Peyer's patch (tissue), 4 donors: ENCODE measurements at regions not wholly inside any gene's neighbourhood (a gene's known extent, or its start where the extent isn't known, plus 50 kb on each side); places are given as distances from the start of the nearest gene placed in this dataset.

Experiments
- DNase-seq, 3 donors: peaks; one replicate each; pipeline ENCODE4 v3.0.0-alpha.2; 2017 to 2019
- H3K27ac ChIP-seq, 4 donors: fragments of 200-600 bp; sonication (generic); one replicate each; pipeline ENCODE4 v1.5.1; 2016 to 2019
- H3K27me3 ChIP-seq, 2 donors: fragments of 200-600 bp; sonication (generic); one replicate each; pipeline ENCODE4 v1.5.1; 2019
- H3K36me3 ChIP-seq, 3 donors: fragments of 200-600 bp; sonication (generic); one replicate each; pipeline ENCODE4 v1.5.1; 2016 to 2019
- H3K4me1 ChIP-seq, 4 donors: fragments of 200-600 bp; sonication (generic); one replicate each; pipeline ENCODE4 v1.5.1; 2016 to 2019
- H3K4me3 ChIP-seq, 4 donors: fragments of 200-600 bp; sonication (generic); 1 replicate in 3 of 4; 2 replicates in 1 of 4; pipeline ENCODE4 v1.5.1; 2016 to 2019; ENCODE audit warnings: mild to moderate bottlenecking in 1 of 4
- H3K9me3 ChIP-seq, 4 donors: fragments of 200-600 bp; sonication (generic); one replicate each; pipeline ENCODE4 v1.5.1; 2016 to 2019; ENCODE audit warnings: mild to moderate bottlenecking in 1 of 4
- POLR2A ChIP-seq, 2 donors: fragments of 450-650 bp; IDR thresholded peaks; one replicate each; pipeline ENCODE4 v1.5.1; 2017; ENCODE audit warnings: antibody characterized with exemption in 2 of 2, mild to moderate bottlenecking in 2 of 2, moderate library complexity in 2 of 2
- TF ChIP-seq, protein P1 (sequence below), 6 experiments: fragments of 450-650 bp in 4 of 6; fragments of 200-600 bp in 2 of 6; sonication (generic) in 1 of 6; IDR thresholded peaks; one replicate each; pipeline ENCODE4 v1.5.1; 2017 to 2019; ENCODE audit warnings: antibody characterized with exemption in 6 of 6, mild to moderate bottlenecking in 3 of 6, moderate library complexity in 1 of 6

DNA sequence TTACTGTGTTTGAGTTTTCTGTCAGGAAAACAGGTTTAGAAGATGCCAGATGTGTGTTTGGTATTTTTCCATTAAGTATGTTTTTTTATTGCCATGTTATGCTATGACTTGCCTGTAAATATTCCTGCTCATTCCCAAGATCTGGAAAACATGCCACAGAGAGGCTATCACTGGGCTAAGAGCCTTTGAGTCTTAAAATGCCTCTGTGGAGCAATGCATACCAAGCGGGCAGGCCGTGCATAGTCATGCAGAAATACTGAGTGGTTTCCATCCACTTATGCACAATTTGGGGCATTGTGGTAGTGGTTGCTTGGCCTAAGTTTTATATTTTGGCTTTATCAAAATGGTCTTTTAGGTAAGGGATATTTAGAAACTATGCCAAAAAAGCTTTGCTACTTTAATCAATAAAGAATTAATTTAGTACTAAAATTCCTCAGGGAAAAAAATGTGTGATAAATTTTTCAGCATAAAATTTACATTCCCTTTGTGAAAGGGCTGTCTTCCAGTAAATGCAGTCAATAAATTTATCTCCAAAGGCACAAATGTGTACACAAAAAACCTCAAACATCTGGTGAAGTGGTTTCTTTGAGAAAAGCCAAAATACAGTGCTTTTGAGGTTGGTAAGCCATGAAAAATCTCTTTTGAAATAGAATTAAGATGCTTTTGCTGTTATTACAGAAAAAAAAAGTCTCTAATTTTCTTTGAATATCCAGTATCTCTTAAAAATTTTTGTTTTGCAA lies 341.3 kb upstream of the FBXO33 start:
- Histone ChIP-seq H3K4me3 (no peak overlapping the region), H3K27me3 (no peaks in the 10 kb centered on the region), H3K36me3 (no peaks in the 10 kb centered on the region), H3K4me1 (no peaks in the 10 kb centered on the region), H3K9me3 (no peaks in the 10 kb centered on the region), H3K27ac (no peak overlapping the region)
- no peak for TF ChIP-seq POLR2A (IDR thresholded peaks at IDR 0.05)
- TF ChIP-seq, protein P1, sequence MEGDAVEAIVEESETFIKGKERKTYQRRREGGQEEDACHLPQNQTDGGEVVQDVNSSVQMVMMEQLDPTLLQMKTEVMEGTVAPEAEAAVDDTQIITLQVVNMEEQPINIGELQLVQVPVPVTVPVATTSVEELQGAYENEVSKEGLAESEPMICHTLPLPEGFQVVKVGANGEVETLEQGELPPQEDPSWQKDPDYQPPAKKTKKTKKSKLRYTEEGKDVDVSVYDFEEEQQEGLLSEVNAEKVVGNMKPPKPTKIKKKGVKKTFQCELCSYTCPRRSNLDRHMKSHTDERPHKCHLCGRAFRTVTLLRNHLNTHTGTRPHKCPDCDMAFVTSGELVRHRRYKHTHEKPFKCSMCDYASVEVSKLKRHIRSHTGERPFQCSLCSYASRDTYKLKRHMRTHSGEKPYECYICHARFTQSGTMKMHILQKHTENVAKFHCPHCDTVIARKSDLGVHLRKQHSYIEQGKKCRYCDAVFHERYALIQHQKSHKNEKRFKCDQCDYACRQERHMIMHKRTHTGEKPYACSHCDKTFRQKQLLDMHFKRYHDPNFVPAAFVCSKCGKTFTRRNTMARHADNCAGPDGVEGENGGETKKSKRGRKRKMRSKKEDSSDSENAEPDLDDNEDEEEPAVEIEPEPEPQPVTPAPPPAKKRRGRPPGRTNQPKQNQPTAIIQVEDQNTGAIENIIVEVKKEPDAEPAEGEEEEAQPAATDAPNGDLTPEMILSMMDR (IDR thresholded peaks at IDR 0.05), result no peak
- no peak for DNase-seq

DNA sequence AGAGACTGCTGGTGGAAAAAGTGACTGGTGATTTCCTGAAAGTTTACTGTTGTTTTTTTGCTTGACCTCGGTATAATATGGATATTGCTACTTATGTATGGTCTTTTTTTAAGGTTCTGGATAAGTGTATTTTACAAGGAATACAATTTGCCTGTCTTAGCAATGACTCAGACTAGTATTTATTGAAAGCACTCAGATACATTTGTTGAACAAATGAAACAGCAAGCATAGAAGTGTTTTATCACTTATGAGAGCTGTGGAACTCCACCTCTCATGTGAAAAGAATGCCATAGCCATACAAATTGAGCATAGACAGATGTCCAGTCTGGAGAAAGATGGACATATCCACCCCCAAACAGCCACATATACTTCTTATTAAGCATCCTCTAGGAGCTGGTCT lies 340.4 kb upstream of the FBXO33 start:
- DNase-seq, result no peak
- H3K27ac ChIP-seq, result no peak overlapping the region
- no peak overlapping the region for H3K4me3 ChIP-seq
- TF ChIP-seq, protein P1 (IDR thresholded peaks at IDR 0.05), result no peak
- TF ChIP-seq POLR2A (IDR thresholded peaks at IDR 0.05), result no peak
- no peaks in the 10 kb centered on the region for H3K36me3 ChIP-seq
- H3K9me3 ChIP-seq, result no peaks in the 10 kb centered on the region
- H3K27me3 ChIP-seq, result no peaks in the 10 kb centered on the region
- no peaks in the 10 kb centered on the region for H3K4me1 ChIP-seq

DNA sequence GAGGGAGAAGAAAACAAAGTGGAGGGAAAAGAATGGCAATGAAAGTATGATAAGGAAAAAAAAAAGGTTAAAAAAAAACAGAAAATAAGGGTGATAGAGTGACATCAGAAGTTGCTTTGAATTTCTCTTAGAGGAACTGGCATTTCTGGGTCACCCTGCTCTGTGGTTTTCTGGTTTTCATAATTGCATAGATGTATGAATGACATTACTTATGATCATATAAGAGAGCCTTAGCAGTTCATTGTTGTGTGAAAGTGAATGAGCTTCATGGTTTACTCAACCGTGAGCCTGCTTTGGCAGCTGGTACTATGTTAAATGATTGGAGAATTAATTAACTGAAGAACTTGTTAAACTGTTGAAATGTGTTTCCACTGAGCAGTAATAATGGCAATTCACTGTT lies 336.4 kb upstream of the FBXO33 start:
- Histone ChIP-seq H3K9me3 (no peaks in the 10 kb centered on the region), H3K27me3 (no peaks in the 10 kb centered on the region), H3K27ac (no peak overlapping the region), H3K36me3 (no peaks in the 10 kb centered on the region), H3K4me3 (no peak overlapping the region), H3K4me1 (no peaks in the 10 kb centered on the region)
- no peak for DNase-seq
- no peak for TF ChIP-seq POLR2A (IDR thresholded peaks at IDR 0.05)
- TF ChIP-seq, protein P1 (IDR thresholded peaks at IDR 0.05), result no peak

DNA sequence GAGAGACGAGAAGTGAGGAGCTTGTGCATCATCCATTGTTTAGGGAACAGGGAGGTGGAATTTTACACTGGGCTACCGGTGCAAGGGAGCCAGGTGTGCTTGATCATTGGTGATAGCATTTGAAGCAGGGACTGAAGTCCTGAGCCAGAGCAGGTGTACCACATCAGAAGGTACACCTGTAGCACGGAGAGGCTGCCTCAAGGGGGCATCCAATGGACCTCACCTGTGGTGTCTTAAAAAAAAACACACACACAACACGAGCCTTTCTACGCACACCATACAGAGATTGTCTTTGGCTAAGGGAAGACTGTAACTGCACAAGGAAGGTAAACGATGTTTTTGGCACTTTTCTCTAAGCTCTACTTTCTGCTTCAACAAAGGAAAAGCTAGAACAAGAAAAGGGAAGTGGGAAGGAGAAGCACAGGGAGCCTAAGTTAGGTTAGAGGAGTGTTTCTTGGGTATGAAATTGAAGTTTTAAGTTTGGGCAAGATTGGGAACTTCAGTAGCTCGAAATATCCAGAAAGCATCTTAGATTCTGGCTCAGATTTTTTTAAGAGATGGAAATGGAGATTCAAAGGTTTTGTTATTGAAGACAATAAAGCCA lies 334.3 kb upstream of the FBXO33 start:
- Histone ChIP-seq H3K36me3 (no peaks in the 10 kb centered on the region), H3K9me3 (no peaks in the 10 kb centered on the region), H3K27ac (no peak overlapping the region), H3K4me1 (no peaks in the 10 kb centered on the region), H3K27me3 (no peaks in the 10 kb centered on the region), H3K4me3 (no peak overlapping the region)
- TF ChIP-seq, protein P1 (IDR thresholded peaks at IDR 0.05), result no peak
- no peak for TF ChIP-seq POLR2A (IDR thresholded peaks at IDR 0.05)
- no peak for DNase-seq

DNA sequence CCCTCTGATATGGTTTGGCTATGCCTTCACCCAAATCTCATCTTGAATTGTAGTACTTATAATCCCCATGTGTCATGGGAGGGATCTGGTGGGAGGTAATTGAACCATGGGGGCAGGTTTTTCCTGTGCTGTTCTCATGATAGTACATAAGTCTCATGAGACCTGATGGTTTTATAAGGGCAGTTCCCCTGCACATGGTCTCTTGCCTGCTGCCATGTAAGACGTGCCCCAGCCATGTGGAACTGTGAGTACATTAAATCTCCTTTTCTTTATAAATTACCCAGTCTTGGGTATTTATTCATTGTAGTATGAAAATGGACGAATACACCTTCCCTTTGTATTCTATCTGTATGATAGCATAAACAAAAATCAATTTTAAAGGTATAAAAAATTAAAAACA lies 333.4 kb upstream of the FBXO33 start:
- no peak for TF ChIP-seq POLR2A (IDR thresholded peaks at IDR 0.05)
- TF ChIP-seq, protein P1 (IDR thresholded peaks at IDR 0.05), result no peak
- no peak for DNase-seq
- H3K27me3 ChIP-seq, result no peaks in the 10 kb centered on the region
- H3K4me1 ChIP-seq, result no peaks in the 10 kb centered on the region
- H3K27ac ChIP-seq, result no peak overlapping the region
- H3K9me3 ChIP-seq, result no peaks in the 10 kb centered on the region
- H3K36me3 ChIP-seq, result no peaks in the 10 kb centered on the region
- H3K4me3 ChIP-seq, result no peak overlapping the region
